Uterus (tissue), 3 donors: ENCODE measurements at regions not wholly inside any gene's neighbourhood (a gene's known extent, or its start where the extent isn't known, plus 50 kb on each side); places are given as distances from the start of the nearest gene placed in this dataset.

Experiments used
- DNase-seq, 2 donors: peaks; one replicate each; pipeline ENCODE4 v3.0.0-alpha.2; 2019 to 2020
- H3K27ac ChIP-seq, 2 donors: fragments of 200-600 bp; sonication (generic); 1 replicate in 1 of 2; 2 replicates in 1 of 2; pipeline ENCODE4 v1.5.1; 2016 to 2018
- H3K27me3 ChIP-seq, 2 donors: fragments of 200-600 bp; sonication (generic); one replicate each; pipeline ENCODE4 v1.5.1; 2018 to 2019; ENCODE audit warnings: control low read depth in 1 of 2
- H3K36me3 ChIP-seq, 2 donors: fragments of 200-600 bp; sonication (generic); one replicate each; pipeline ENCODE4 v1.5.1; 2019; ENCODE audit warnings: control low read depth in 1 of 2
- H3K4me1 ChIP-seq, 2 donors: fragments of 200-600 bp; sonication (generic); one replicate each; pipeline ENCODE4 v1.5.1; 2018 to 2019; ENCODE audit warnings: control low read depth in 1 of 2
- H3K4me3 ChIP-seq, 2 donors: fragments of 200-600 bp; sonication (generic); 1 replicate in 1 of 2; 2 replicates in 1 of 2; pipeline ENCODE4 v1.5.1; 2018 to 2019; ENCODE audit warnings: mild to moderate bottlenecking in 1 of 2
- H3K9me3 ChIP-seq, 2 donors: fragments of 200-600 bp; sonication (generic); one replicate each; pipeline ENCODE4 v1.5.1; 2019; ENCODE audit warnings: control low read depth in 1 of 2
- POLR2A ChIP-seq, 2 donors: fragments of 450-650 bp; IDR thresholded peaks; one replicate each; pipeline ENCODE4 v1.6.1; 2016; ENCODE audit warnings: antibody characterized with exemption in 2 of 2, mild to moderate bottlenecking in 1 of 2, moderate library complexity in 1 of 2
- intact Hi-C: fragments of 100-400 bp; cut with DNase I; formaldehyde crosslinking; loops from one replicate; pipeline ENCODE4 v1.15.1; 2023; ENCODE audit warnings: low total_unique reads
- TF ChIP-seq, protein P1 (sequence below), 4 experiments: fragments of 200-600 bp in 2 of 4; fragments of 450-650 bp in 2 of 4; sonication (generic) in 2 of 4; IDR thresholded peaks; one replicate each; pipeline ENCODE4 v1.5.1; 2016 to 2019; ENCODE audit warnings: antibody characterized with exemption in 4 of 4, mild to moderate bottlenecking in 2 of 4, moderate library complexity in 1 of 4
- donor health status: DM: yes; HTN: yes; CAD: no.

DNA sequence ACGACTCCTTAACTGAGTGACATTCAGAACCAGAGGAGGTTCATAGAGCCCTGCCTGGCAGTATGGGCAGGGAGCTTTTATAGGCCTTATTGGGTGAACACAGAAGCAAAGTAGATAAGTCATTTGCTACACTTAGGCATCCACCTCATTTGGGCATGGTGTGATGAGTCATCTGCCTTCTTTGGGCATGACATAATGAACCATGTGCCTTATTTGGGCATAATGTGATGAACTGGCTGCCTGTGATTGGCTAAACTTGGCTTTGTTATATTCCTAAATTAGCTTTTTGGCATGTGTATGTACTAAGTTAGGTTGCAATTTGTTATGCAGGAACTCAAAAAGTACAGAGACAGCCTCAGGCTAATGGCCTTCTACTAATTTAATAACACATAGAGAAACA lies 2210.2 kb upstream of the PCDH20 start:
- Histone ChIP-seq H3K9me3 (no peaks in the 10 kb centered on the region), H3K4me1 (no peaks in the 10 kb centered on the region), H3K27me3 (no peaks in the 10 kb centered on the region), H3K4me3 (no peak overlapping the region), H3K27ac (no peak overlapping the region), H3K36me3 (peaks cover 0 to 3% of the 10 kb centered on the region in 2 donors)
- no peak for DNase-seq
- intact Hi-C loops: no loop called here
- no peak for TF ChIP-seq POLR2A (IDR thresholded peaks at IDR 0.05)

- Histone ChIP-seq H3K9me3 (no peaks in the 10 kb centered on the region), H3K36me3 (no peaks in the 10 kb centered on the region), H3K27me3 (no peaks in the 10 kb centered on the region), H3K27ac (no peak overlapping the region), H3K4me1 (no peaks in the 10 kb centered on the region), H3K4me3 (no peak overlapping the region)
- intact Hi-C loops: no loop called here
- no peak for TF ChIP-seq POLR2A (IDR thresholded peaks at IDR 0.05)
- TF ChIP-seq, protein P1, sequence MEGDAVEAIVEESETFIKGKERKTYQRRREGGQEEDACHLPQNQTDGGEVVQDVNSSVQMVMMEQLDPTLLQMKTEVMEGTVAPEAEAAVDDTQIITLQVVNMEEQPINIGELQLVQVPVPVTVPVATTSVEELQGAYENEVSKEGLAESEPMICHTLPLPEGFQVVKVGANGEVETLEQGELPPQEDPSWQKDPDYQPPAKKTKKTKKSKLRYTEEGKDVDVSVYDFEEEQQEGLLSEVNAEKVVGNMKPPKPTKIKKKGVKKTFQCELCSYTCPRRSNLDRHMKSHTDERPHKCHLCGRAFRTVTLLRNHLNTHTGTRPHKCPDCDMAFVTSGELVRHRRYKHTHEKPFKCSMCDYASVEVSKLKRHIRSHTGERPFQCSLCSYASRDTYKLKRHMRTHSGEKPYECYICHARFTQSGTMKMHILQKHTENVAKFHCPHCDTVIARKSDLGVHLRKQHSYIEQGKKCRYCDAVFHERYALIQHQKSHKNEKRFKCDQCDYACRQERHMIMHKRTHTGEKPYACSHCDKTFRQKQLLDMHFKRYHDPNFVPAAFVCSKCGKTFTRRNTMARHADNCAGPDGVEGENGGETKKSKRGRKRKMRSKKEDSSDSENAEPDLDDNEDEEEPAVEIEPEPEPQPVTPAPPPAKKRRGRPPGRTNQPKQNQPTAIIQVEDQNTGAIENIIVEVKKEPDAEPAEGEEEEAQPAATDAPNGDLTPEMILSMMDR (IDR thresholded peaks at IDR 0.05): no peak
- no peak for DNase-seq
These were observed 2199.4 kb upstream of the PCDH20 start for GRCh38 chr13:63614874-63615612.

GRCh38 chr13:63607153-63607552 lies 2191.5 kb upstream of the PCDH20 start:
- Histone ChIP-seq H3K27me3 (no peaks in the 10 kb centered on the region), H3K9me3 (no peaks in the 10 kb centered on the region), H3K4me3 (no peak overlapping the region), H3K36me3 (no peaks in the 10 kb centered on the region), H3K4me1 (no peaks in the 10 kb centered on the region), H3K27ac (no peak overlapping the region)
- no peak for DNase-seq
- intact Hi-C loops: no loop called here
- TF ChIP-seq, protein P1 (IDR thresholded peaks at IDR 0.05): no peak
- TF ChIP-seq POLR2A (IDR thresholded peaks at IDR 0.05): no peak

DNA sequence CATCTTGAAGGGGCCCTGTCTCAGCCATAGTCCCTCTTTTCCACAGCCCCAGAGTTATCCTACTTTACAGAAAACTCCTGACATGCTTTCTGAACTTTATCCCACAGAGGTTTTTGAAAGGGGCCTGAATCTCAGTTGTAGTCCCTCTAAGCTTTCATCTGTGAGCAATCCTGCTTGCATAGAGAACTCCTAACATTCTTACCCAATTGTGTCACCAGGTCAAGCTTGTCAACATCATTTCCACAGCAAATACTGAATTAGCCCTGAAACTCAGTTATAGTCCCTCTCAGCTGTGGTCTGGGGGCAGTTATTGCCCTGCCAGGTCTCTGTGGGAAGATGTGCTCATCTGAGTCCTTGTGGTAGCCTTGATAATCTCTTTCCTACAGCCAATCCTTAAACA lies 2190.3 kb upstream of the PCDH20 start:
- DNase-seq: no peak
- TF ChIP-seq, protein P1 (IDR thresholded peaks at IDR 0.05): no peak
- no peak for TF ChIP-seq POLR2A (IDR thresholded peaks at IDR 0.05)
- Histone ChIP-seq H3K4me1 (no peaks in the 10 kb centered on the region), H3K36me3 (no peaks in the 10 kb centered on the region), H3K9me3 (no peaks in the 10 kb centered on the region), H3K4me3 (no peak overlapping the region), H3K27ac (no peak overlapping the region), H3K27me3 (no peaks in the 10 kb centered on the region)
- intact Hi-C loops: no loop called here

- no peaks in the 10 kb centered on the region for H3K4me1 ChIP-seq
- no peaks in the 10 kb centered on the region for H3K9me3 ChIP-seq
- no peak overlapping the region for H3K4me3 ChIP-seq
- no peak overlapping the region for H3K27ac ChIP-seq
- H3K36me3 ChIP-seq: no peaks in the 10 kb centered on the region
- TF ChIP-seq, protein P1 (IDR thresholded peaks at IDR 0.05): no peak
- TF ChIP-seq POLR2A (IDR thresholded peaks at IDR 0.05): no peak
- H3K27me3 ChIP-seq: no peaks in the 10 kb centered on the region
- intact Hi-C loops: no loop called here
- no peak for DNase-seq
These were observed 2189.8 kb upstream of the PCDH20 start for GRCh38 chr13:63605403-63605802.
